ENCODE measurements at regions not wholly inside any gene's neighbourhood (a gene's known extent, or its start where the extent isn't known, plus 50 kb on each side); places are given as distances from the start of the nearest gene placed in this dataset.

GRCh38 chr17:72234985-72235384, 114.2 kb downstream of the SOX9 start:
- TF ChIP-seq POLR2A (IDR thresholded peaks at IDR 0.05), result no peak
- TF ChIP-seq CTCF (IDR thresholded peaks at IDR 0.05), result no peak

Measured in thyroid gland (tissue), 4 donors.